Skin epidermis (tissue), 12 donors: ENCODE measurements at regions not wholly inside any gene's neighbourhood (a gene's known extent, or its start where the extent isn't known, plus 50 kb on each side); places are given as distances from the start of the nearest gene placed in this dataset.
"Not testable (repeated sequence)": the region's sequence is repeated elsewhere in the genome, so short reads cannot be mapped to it uniquely, and the experiment has no call there.

Experiments used
- H3K27ac ChIP-seq, 21 experiments: fragments of 200-600 bp; sonication (generic) in 11 of 21; one replicate each; pipeline ENCODE4 v1.5.0; 2020; ENCODE audit warnings: mild to moderate bottlenecking in 3 of 21, inconsistent platforms in 2 of 21, moderate library complexity in 2 of 21
- H3K4me3 ChIP-seq, 7 experiments: fragments of 200-600 bp; sonication (generic) in 2 of 7; one replicate each; pipeline ENCODE4 v1.5.0; 2020; ENCODE audit warnings: inconsistent platforms in 2 of 7, mild to moderate bottlenecking in 2 of 7, moderate library complexity in 1 of 7

- H3K4me3 ChIP-seq = no peak overlapping the region
Observed at GRCh38 chr7:17067691-17068090, 185.9 kb upstream of the AGR3 start.

GRCh38 chr7:17069146-17069545 lies 187.4 kb upstream of the AGR3 start:
- H3K4me3 ChIP-seq = no peak overlapping the region
- H3K27ac ChIP-seq = peak overlapping the region in 5 of 21 experiments; percentile 17 to 58 (median 39)

More at GRCh38 chr7:17067691-17068090, 185.9 kb upstream of the AGR3 start:
- H3K27ac ChIP-seq = peak overlapping the region in 1 of 21 experiments; percentile 33

GRCh38 chr7:17070231-17070708 lies 188.5 kb upstream of the AGR3 start:
- H3K27ac ChIP-seq = peak overlapping the region in 9 of 21 experiments; percentile 14 to 66 (median 40)

GRCh38 chr7:17071866-17072265 lies 190.1 kb upstream of the AGR3 start:
- Histone ChIP-seq H3K27ac (no peak overlapping the region), H3K4me3 (no peak overlapping the region)

More at GRCh38 chr7:17070231-17070708, 188.5 kb upstream of the AGR3 start:
- no peak overlapping the region for H3K4me3 ChIP-seq

- Histone ChIP-seq H3K27ac (no peak overlapping the region), H3K4me3 (no peak overlapping the region)
Observed at GRCh38 chr7:17075601-17076255, 193.9 kb upstream of the AGR3 start.

- no peak overlapping the region for H3K27ac ChIP-seq
- H3K4me3 ChIP-seq = no peak overlapping the region
Observed at GRCh38 chr7:17078298-17078697, 196.5 kb upstream of the AGR3 start.

GRCh38 chr7:17083392-17084165 lies 201.8 kb upstream of the AGR3 start:
- Histone ChIP-seq H3K4me3 (no peak overlapping the region), H3K27ac (no peak overlapping the region)

- H3K27ac ChIP-seq = no peak overlapping the region
Observed at GRCh38 chr7:17084166-17084475, 202.3 kb upstream of the AGR3 start.

GRCh38 chr7:17085186-17085585 lies 203.4 kb upstream of the AGR3 start:
- Histone ChIP-seq H3K27ac (no peak overlapping the region), H3K4me3 (no peak overlapping the region)

More at GRCh38 chr7:17084166-17084475, 202.3 kb upstream of the AGR3 start:
- H3K4me3 ChIP-seq = no peak overlapping the region

GRCh38 chr7:17086403-17086802 lies 204.6 kb upstream of the AGR3 start:
- no peak overlapping the region for H3K27ac ChIP-seq
- no peak overlapping the region for H3K4me3 ChIP-seq

- Histone ChIP-seq H3K4me3 (no peak overlapping the region), H3K27ac (no peak overlapping the region)
Observed at GRCh38 chr7:17090751-17091150, 207.7 kb upstream of the AHR start.

GRCh38 chr7:17093461-17093860 lies 205.0 kb upstream of the AHR start:
- no peak overlapping the region for H3K4me3 ChIP-seq
- H3K27ac ChIP-seq = no peak overlapping the region

- peak overlapping the region in 9 of 21 experiments; percentile 0 to 60 (median 18) for H3K27ac ChIP-seq
- no peak overlapping the region for H3K4me3 ChIP-seq
Observed at GRCh38 chr7:17094963-17095574, 203.4 kb upstream of the AHR start.

- peak overlapping the region in 8 of 21 experiments; percentile 0 to 60 (median 29) for H3K27ac ChIP-seq
- no peak overlapping the region for H3K4me3 ChIP-seq
Observed at GRCh38 chr7:17095931-17096330, 202.5 kb upstream of the AHR start.

- Histone ChIP-seq H3K27ac (peak overlapping the region in 6 of 21 experiments; percentile 2 to 76 (median 28)), H3K4me3 (no peak overlapping the region)
Observed at GRCh38 chr7:17097668-17098297, 200.7 kb upstream of the AHR start.

GRCh38 chr7:17098515-17098914 lies 199.9 kb upstream of the AHR start:
- peak overlapping the region in 8 of 21 experiments; percentile 2 to 76 (median 38) for H3K27ac ChIP-seq
- no peak overlapping the region for H3K4me3 ChIP-seq

- peak overlapping the region in 11 of 21 experiments; percentile 0 to 76 (median 26) for H3K27ac ChIP-seq
- no peak overlapping the region for H3K4me3 ChIP-seq
Observed at GRCh38 chr7:17099083-17099973, 199.1 kb upstream of the AHR start.

- peak overlapping the region in 2 of 21 experiments; percentile 53 to 76 for H3K27ac ChIP-seq
- H3K4me3 ChIP-seq = not testable (repeated sequence)
Observed at GRCh38 chr7:17099974-17100509, 198.4 kb upstream of the AHR start.

GRCh38 chr7:17101207-17101696 lies 197.2 kb upstream of the AHR start:
- no peak overlapping the region for H3K27ac ChIP-seq
- H3K4me3 ChIP-seq = no peak overlapping the region
